ENCODE measurements at regions not wholly inside any gene's neighbourhood (a gene's known extent, or its start where the extent isn't known, plus 50 kb on each side); places are given as distances from the start of the nearest gene placed in this dataset.

DNA sequence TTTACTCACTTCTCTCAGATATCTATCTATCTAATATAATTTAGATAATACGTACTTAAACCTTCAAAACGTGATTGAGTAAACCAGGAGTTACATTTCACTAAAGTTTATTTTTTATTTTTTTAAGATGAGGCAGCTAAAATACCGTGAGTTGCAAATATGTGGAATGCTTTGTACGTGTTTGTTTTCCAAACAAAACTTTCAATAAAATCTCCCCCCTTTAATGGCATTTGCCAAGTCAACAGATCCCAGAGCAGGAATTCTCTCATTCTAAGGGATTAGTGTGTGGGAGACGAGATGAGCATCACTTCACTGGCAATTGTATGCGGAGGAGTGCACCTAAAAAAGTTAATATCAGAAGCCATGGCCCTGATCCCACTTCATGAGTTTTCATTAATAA is 53.7 kb upstream of the MAGI2 start:
- FAIRE-seq (no peak), ATAC-seq (no peak), DNase-seq (ENCODE audit: low read depth, low spot score) (no peak)
- Histone ChIP-seq H3K27ac (ENCODE audit: control insufficient read depth, insufficient read depth) (no peak overlapping the region), H3K9ac (ENCODE audit: control insufficient read depth, insufficient read depth, low read length) (no peak overlapping the region), H3K79me2 (ENCODE audit: control insufficient read depth, insufficient read depth, low read length) (no peaks in the 10 kb centered on the region), H2AFZ (ENCODE audit: control insufficient read depth, low read depth, low read length) (no peak overlapping the region), H3K36me3 (ENCODE audit: control insufficient read depth in 2 of 2, insufficient read depth in 2 of 2, low read length in 1 of 2) (no peaks in the 10 kb centered on the region), H3K27me3 (replicated peaks in 1 of 2; ENCODE audit: control insufficient read depth in 2 of 2, insufficient read depth in 2 of 2, low read length in 1 of 2) (no peaks in the 10 kb centered on the region), H3K4me1 (ENCODE audit: control insufficient read depth, insufficient read depth, low read length) (no peaks in the 10 kb centered on the region), H4K20me1 (ENCODE audit: control insufficient read depth, insufficient read depth) (no peaks in the 10 kb centered on the region), H3K4me3 (no peak overlapping the region), H3K4me2 (ENCODE audit: control insufficient read depth, insufficient read depth) (no peak overlapping the region), H3K9me3 (replicated peaks; ENCODE audit: control insufficient read depth, insufficient read depth, low read length) (no peaks in the 10 kb centered on the region)
- RAD21 ChIA-PET (ENCODE audit: unreplicated experiment) = no interaction called here
- POLR2A ChIA-PET = no interaction called here
- SMC1A ChIA-PET (ENCODE audit: uncharacterized antibody, unreplicated experiment) = no interaction called here
- CTCF ChIA-PET = interaction anchor here (0.7 kb wide), 1 partner anchor 24 kb away, joined by 3 read pairs; no protein-coding TSS in a partner anchor
- in situ Hi-C loops (cut with MboI) = no loop called here
- no TSS peak for BruUV-seq (replicated peaks)
- intact Hi-C loops (cut with micrococcal nuclease; ENCODE audit: unreplicated experiment) = no loop called here
- 24% methylated on average over 6 of the region's 6 CpGs for WGBS (ENCODE audit: insufficient coverage, insufficient replicate concordance, low lambda C conversion rate, missing lambda C conversion rate)
- TF ChIP-seq NRF1 (conservative IDR thresholded peaks at IDR 0.05; ENCODE audit: low read depth, low read length) (no peak), SREBF2 (IDR thresholded peaks at IDR 0.05; ENCODE audit: low read length) (no peak), RB1 (IDR thresholded peaks at IDR 0.05; ENCODE audit: borderline replicate concordance) (no peak), SREBF1 (IDR thresholded peaks at IDR 0.05; ENCODE audit: low read length) (no peak), BCL11A (IDR thresholded peaks at IDR 0.05; ENCODE audit: low read depth, low read length) (no peak), EP300 (IDR thresholded peaks at IDR 0.05; ENCODE audit: borderline replicate concordance in 1 of 2, control insufficient read depth in 1 of 2, low read depth in 2 of 2, low read length in 2 of 2) (no peak), RFX5 (IDR thresholded peaks at IDR 0.05; ENCODE audit: low read depth, low read length) (no peak), ZBED1 (IDR thresholded peaks at IDR 0.05; ENCODE audit: borderline replicate concordance) (no peak), ATF3 (IDR thresholded peaks at IDR 0.05; ENCODE audit: borderline replicate concordance, extremely low read depth, low read depth, low read length) (no peak), FOXK2 (IDR thresholded peaks at IDR 0.05) (no peak), BCLAF1 (IDR thresholded peaks at IDR 0.05) (no peak)
- TF ChIP-seq, protein P1, sequence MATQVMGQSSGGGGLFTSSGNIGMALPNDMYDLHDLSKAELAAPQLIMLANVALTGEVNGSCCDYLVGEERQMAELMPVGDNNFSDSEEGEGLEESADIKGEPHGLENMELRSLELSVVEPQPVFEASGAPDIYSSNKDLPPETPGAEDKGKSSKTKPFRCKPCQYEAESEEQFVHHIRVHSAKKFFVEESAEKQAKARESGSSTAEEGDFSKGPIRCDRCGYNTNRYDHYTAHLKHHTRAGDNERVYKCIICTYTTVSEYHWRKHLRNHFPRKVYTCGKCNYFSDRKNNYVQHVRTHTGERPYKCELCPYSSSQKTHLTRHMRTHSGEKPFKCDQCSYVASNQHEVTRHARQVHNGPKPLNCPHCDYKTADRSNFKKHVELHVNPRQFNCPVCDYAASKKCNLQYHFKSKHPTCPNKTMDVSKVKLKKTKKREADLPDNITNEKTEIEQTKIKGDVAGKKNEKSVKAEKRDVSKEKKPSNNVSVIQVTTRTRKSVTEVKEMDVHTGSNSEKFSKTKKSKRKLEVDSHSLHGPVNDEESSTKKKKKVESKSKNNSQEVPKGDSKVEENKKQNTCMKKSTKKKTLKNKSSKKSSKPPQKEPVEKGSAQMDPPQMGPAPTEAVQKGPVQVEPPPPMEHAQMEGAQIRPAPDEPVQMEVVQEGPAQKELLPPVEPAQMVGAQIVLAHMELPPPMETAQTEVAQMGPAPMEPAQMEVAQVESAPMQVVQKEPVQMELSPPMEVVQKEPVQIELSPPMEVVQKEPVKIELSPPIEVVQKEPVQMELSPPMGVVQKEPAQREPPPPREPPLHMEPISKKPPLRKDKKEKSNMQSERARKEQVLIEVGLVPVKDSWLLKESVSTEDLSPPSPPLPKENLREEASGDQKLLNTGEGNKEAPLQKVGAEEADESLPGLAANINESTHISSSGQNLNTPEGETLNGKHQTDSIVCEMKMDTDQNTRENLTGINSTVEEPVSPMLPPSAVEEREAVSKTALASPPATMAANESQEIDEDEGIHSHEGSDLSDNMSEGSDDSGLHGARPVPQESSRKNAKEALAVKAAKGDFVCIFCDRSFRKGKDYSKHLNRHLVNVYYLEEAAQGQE (IDR thresholded peaks at IDR 0.05; ENCODE audit: low read depth, low read length) = no peak
- TF ChIP-seq, protein P2, sequence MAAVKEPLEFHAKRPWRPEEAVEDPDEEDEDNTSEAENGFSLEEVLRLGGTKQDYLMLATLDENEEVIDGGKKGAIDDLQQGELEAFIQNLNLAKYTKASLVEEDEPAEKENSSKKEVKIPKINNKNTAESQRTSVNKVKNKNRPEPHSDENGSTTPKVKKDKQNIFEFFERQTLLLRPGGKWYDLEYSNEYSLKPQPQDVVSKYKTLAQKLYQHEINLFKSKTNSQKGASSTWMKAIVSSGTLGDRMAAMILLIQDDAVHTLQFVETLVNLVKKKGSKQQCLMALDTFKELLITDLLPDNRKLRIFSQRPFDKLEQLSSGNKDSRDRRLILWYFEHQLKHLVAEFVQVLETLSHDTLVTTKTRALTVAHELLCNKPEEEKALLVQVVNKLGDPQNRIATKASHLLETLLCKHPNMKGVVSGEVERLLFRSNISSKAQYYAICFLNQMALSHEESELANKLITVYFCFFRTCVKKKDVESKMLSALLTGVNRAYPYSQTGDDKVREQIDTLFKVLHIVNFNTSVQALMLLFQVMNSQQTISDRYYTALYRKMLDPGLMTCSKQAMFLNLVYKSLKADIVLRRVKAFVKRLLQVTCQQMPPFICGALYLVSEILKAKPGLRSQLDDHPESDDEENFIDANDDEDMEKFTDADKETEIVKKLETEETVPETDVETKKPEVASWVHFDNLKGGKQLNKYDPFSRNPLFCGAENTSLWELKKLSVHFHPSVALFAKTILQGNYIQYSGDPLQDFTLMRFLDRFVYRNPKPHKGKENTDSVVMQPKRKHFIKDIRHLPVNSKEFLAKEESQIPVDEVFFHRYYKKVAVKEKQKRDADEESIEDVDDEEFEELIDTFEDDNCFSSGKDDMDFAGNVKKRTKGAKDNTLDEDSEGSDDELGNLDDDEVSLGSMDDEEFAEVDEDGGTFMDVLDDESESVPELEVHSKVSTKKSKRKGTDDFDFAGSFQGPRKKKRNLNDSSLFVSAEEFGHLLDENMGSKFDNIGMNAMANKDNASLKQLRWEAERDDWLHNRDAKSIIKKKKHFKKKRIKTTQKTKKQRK (IDR thresholded peaks at IDR 0.05; ENCODE audit: low read depth, low read length) = no peak
- TF ChIP-seq, protein P3, sequence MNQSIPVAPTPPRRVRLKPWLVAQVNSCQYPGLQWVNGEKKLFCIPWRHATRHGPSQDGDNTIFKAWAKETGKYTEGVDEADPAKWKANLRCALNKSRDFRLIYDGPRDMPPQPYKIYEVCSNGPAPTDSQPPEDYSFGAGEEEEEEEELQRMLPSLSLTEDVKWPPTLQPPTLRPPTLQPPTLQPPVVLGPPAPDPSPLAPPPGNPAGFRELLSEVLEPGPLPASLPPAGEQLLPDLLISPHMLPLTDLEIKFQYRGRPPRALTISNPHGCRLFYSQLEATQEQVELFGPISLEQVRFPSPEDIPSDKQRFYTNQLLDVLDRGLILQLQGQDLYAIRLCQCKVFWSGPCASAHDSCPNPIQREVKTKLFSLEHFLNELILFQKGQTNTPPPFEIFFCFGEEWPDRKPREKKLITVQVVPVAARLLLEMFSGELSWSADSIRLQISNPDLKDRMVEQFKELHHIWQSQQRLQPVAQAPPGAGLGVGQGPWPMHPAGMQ (IDR thresholded peaks at IDR 0.05; ENCODE audit: borderline replicate concordance) = no peak
